ENCODE measurements at regions not wholly inside any gene's neighbourhood (a gene's known extent, or its start where the extent isn't known, plus 50 kb on each side); places are given as distances from the start of the nearest gene placed in this dataset.

GRCh38 chr15:80331886-80332406 is 72.2 kb upstream of the ARNT2 start:
- no peaks in the 10 kb centered on the region for H3K9me3 ChIP-seq
- DNase-seq = peak in 1 of 3 donors; percentile 47
- no peak for ATAC-seq
- no peak for TF ChIP-seq CTCF (IDR thresholded peaks at IDR 0.05)
- intact Hi-C loops (cut with DNase I, micrococcal nuclease) = no loop called here
- no peaks in the 10 kb centered on the region for H3K4me1 ChIP-seq (ENCODE audit: low read depth)
- H3K4me3 ChIP-seq = no peak overlapping the region
- no peaks in the 10 kb centered on the region for H3K36me3 ChIP-seq (ENCODE audit: low read depth)

- H3K4me1 ChIP-seq (ENCODE audit: low read depth) = no peaks in the 10 kb centered on the region
- intact Hi-C loops (cut with DNase I, micrococcal nuclease) = no loop called here
- DNase-seq (no peak), ATAC-seq (no peak)
- H3K4me3 ChIP-seq = no peak overlapping the region
- no peaks in the 10 kb centered on the region for H3K36me3 ChIP-seq (ENCODE audit: low read depth)
- H3K9me3 ChIP-seq = no peaks in the 10 kb centered on the region
- TF ChIP-seq CTCF (IDR thresholded peaks at IDR 0.05) = no peak
Observed at GRCh38 chr15:80333261-80333660, 70.9 kb upstream of the ARNT2 start.

GRCh38 chr15:80334521-80334920 is 69.7 kb upstream of the ARNT2 start:
- no peaks in the 10 kb centered on the region for H3K36me3 ChIP-seq (ENCODE audit: low read depth)
- intact Hi-C loops (cut with DNase I, micrococcal nuclease) = no loop called here
- TF ChIP-seq CTCF (IDR thresholded peaks at IDR 0.05) = no peak
- no peaks in the 10 kb centered on the region for H3K9me3 ChIP-seq
- H3K4me1 ChIP-seq (ENCODE audit: low read depth) = no peaks in the 10 kb centered on the region
- ATAC-seq (no peak), DNase-seq (no peak)
- no peak overlapping the region for H3K4me3 ChIP-seq

GRCh38 chr15:80339601-80340000 is 64.6 kb upstream of the ARNT2 start:
- Histone ChIP-seq H3K4me1 (ENCODE audit: low read depth) (no peaks in the 10 kb centered on the region), H3K9me3 (no peaks in the 10 kb centered on the region), H3K4me3 (no peak overlapping the region), H3K36me3 (ENCODE audit: low read depth) (no peaks in the 10 kb centered on the region)
- DNase-seq (no peak), ATAC-seq (no peak)
- intact Hi-C loops (cut with DNase I, micrococcal nuclease) = no loop called here
- TF ChIP-seq CTCF (IDR thresholded peaks at IDR 0.05) = no peak

GRCh38 chr15:80342148-80342547 is 62.0 kb upstream of the ARNT2 start:
- DNase-seq (no peak), ATAC-seq (no peak)
- H3K36me3 ChIP-seq (ENCODE audit: low read depth) = no peaks in the 10 kb centered on the region
- no peaks in the 10 kb centered on the region for H3K9me3 ChIP-seq
- H3K4me3 ChIP-seq = no peak overlapping the region
- H3K4me1 ChIP-seq (ENCODE audit: low read depth) = no peaks in the 10 kb centered on the region
- no peak for TF ChIP-seq CTCF (IDR thresholded peaks at IDR 0.05)
- intact Hi-C loops (cut with DNase I, micrococcal nuclease) = no loop called here

- intact Hi-C loops (cut with DNase I, micrococcal nuclease) = no loop called here
Observed at GRCh38 chr15:80343554-80343992, 60.6 kb upstream of the ARNT2 start.

More at GRCh38 chr15:80343554-80343992, 60.6 kb upstream of the ARNT2 start:
- H3K9me3 ChIP-seq = no peaks in the 10 kb centered on the region
- no peaks in the 10 kb centered on the region for H3K36me3 ChIP-seq (ENCODE audit: low read depth)
- DNase-seq = peak in 2 of 3 donors; percentile 36 to 54
- H3K4me1 ChIP-seq (ENCODE audit: low read depth) = no peaks in the 10 kb centered on the region
- H3K4me3 ChIP-seq = no peak overlapping the region
- ATAC-seq = peak; percentile 52
- TF ChIP-seq CTCF (IDR thresholded peaks at IDR 0.05) = no peak

Data from mucosa of descending colon (tissue), 3 donors.